Psoas muscle (tissue), 7 donors: ENCODE measurements at regions not wholly inside any gene's neighbourhood (a gene's known extent, or its start where the extent isn't known, plus 50 kb on each side); places are given as distances from the start of the nearest gene placed in this dataset.
A peak's percentile ranks its signal among the peaks of the same experiment; 100 is the strongest.

Experiments
- ATAC-seq, 4 donors: fragments of 200-7000 bp; cut with Tn5 transposase; one replicate each; pipeline ENCODE4 v1.9.1; 2020; ENCODE audit warnings: moderate library complexity in 3 of 4, mild to moderate bottlenecking in 2 of 4
- DNase-seq, 2 donors: peaks; one replicate each; pipeline ENCODE4 v3.0.0-alpha.2; 2020
- H3K27ac ChIP-seq: fragments of 200-600 bp; one replicate; pipeline ENCODE4 v1.8.0; 2022
- H3K27me3 ChIP-seq, 3 donors: fragments of 200-600 bp in 1 of 3; one replicate each; pipeline versions ENCODE4 v1.6.1 to v1.8.0; 2013 to 2022; ENCODE audit warnings: low read length in 2 of 3, mild to moderate bottlenecking in 2 of 3, moderate library complexity in 1 of 3; ENCODE audit not compliant: insufficient read depth in 3 of 3
- H3K36me3 ChIP-seq, 2 donors: fragments of 200-600 bp in 1 of 2; one replicate each; pipeline versions ENCODE4 v1.6.1 to v1.8.0; 2013 to 2022; ENCODE audit warnings: low read depth in 1 of 2, mild to moderate bottlenecking in 1 of 2, moderate library complexity in 1 of 2; ENCODE audit not compliant: insufficient read depth in 1 of 2
- H3K4me1 ChIP-seq: fragments of 200-600 bp; one replicate; pipeline ENCODE4 v1.8.0; 2022
- H3K4me3 ChIP-seq: fragments of 200-600 bp; one replicate; pipeline ENCODE4 v1.8.0; 2022; ENCODE audit warnings: mild to moderate bottlenecking
- H3K9me3 ChIP-seq: fragments of 200-600 bp; one replicate; pipeline ENCODE4 v1.8.0; 2022
- CTCF ChIP-seq: fragments of 200-600 bp; IDR thresholded peaks from one replicate; pipeline ENCODE4 v1.8.0; 2022; ENCODE audit warnings: antibody characterized with exemption
- WGBS, 3 donors: extraction: QIAGEN DNeasy Blood & Tissue Kit; methylation state at CpG; one replicate each; pipeline versions ENCODE4 v1.1.6 to v1.1.7; 2013; 5-methylcytosine and 5-hydroxymethylcytosine counted together
- intact Hi-C, 2 donors: fragments of 100-400 bp; cut with DNase I; formaldehyde crosslinking; loops; one replicate each; pipeline versions ENCODE4 v1.11.0 to v1.14.2; 2022
- donor health status: healthy with polysubstance abuse.
- donor health status: DM: no; HTN: no; CAD: no; lungs with moderate emphysema.
- donor health status: Bipolar disorder and iron deficiency.
- donor health status: healthy.
- donor health status: DM: yes; HTN: yes; CAD: no.
- donor health status: DM: no; HTN: no; CAD: no.
- donor health status: DM: yes; HTN: yes; CAD: no.

GRCh38 chr15:69574506-69574905 is 121.9 kb downstream of the RPLP1 start:
- H3K36me3 ChIP-seq, result no peaks in the 10 kb centered on the region
- WGBS, 3 donors, result 88 to 93% (median 93%) methylated on average over 5 of the region's 5 CpGs
- intact Hi-C loops, result loop anchor here in 1 of 2 donors (2.0 to 10.0 kb wide), 2 partner anchors 522 to 690 kb away; partner anchors contain the start of gene TLE3
- no peak overlapping the region for H3K4me3 ChIP-seq
- H3K9me3 ChIP-seq, result no peaks in the 10 kb centered on the region
- no peak for ATAC-seq
- H3K27me3 ChIP-seq, result peaks cover 0 to 3% (median 0%) of the 10 kb centered on the region in 3 donors
- DNase-seq, result no peak
- no peak overlapping the region for H3K27ac ChIP-seq
- H3K4me1 ChIP-seq, result no peaks in the 10 kb centered on the region
- no peak for TF ChIP-seq CTCF

- TF ChIP-seq CTCF, result no peak
- Histone ChIP-seq H3K4me3 (no peak overlapping the region), H3K27ac (no peak overlapping the region), H3K36me3 (no peaks in the 10 kb centered on the region), H3K4me1 (no peaks in the 10 kb centered on the region), H3K9me3 (no peaks in the 10 kb centered on the region), H3K27me3 (peaks cover 0 to 3% (median 0%) of the 10 kb centered on the region in 3 donors)
- 91 to 93% (median 92%) methylated on average over 6 of the region's 6 CpGs for WGBS, 3 donors
- DNase-seq (no peak), ATAC-seq (no peak)
- intact Hi-C loops, result loop anchor here (2.0 to 10.0 kb wide), 4 partner anchors 521 to 912 kb away; partner anchors contain the start of gene TLE3 (in 1 of the 2)
These were observed 122.8 kb downstream of the RPLP1 start for GRCh38 chr15:69575387-69575786.

- Histone ChIP-seq H3K9me3 (no peaks in the 10 kb centered on the region), H3K27ac (no peak overlapping the region), H3K36me3 (no peaks in the 10 kb centered on the region), H3K4me3 (no peak overlapping the region), H3K27me3 (peaks cover 0 to 3% (median 0%) of the 10 kb centered on the region in 3 donors), H3K4me1 (no peaks in the 10 kb centered on the region)
- whole genome bisulfite sequencing, 3 donors, result 39 to 49% (median 48%) methylated on average over 3 of the region's 3 CpGs
- peak; percentile 61 to 78 for DNase-seq
- intact Hi-C loops, result loop anchor here (2.0 to 10.0 kb wide), 4 partner anchors 689 to 913 kb away; no protein-coding TSS in a partner anchor
- peak; percentile 87 to 93 (median 92) for ATAC-seq
- peak; percentile 75 for TF ChIP-seq CTCF
These were observed 123.5 kb downstream of the RPLP1 start for GRCh38 chr15:69576035-69576526.

GRCh38 chr15:69576948-69577351 is 124.3 kb downstream of the RPLP1 start:
- DNase-seq, result no peak
- H3K4me1 ChIP-seq, result no peaks in the 10 kb centered on the region
- no peaks in the 10 kb centered on the region for H3K36me3 ChIP-seq
- H3K9me3 ChIP-seq, result no peaks in the 10 kb centered on the region
- TF ChIP-seq CTCF, result no peak
- no peak overlapping the region for H3K4me3 ChIP-seq
- 88 to 93% (median 93%) methylated on average over 3 to 4 of the region's 4 CpGs for WGBS, 3 donors
- intact Hi-C loops, result loop anchor here (2.0 to 10.0 kb wide), 4 partner anchors 688 to 912 kb away; no protein-coding TSS in a partner anchor
- H3K27ac ChIP-seq, result no peak overlapping the region
- H3K27me3 ChIP-seq, result peaks cover 0 to 3% (median 0%) of the 10 kb centered on the region in 3 donors
- ATAC-seq, result no peak

GRCh38 chr15:69577397-69577796 is 124.8 kb downstream of the RPLP1 start:
- intact Hi-C loops, result loop anchor here (2.0 to 10.0 kb wide), 4 partner anchors 687 to 911 kb away; no protein-coding TSS in a partner anchor
- WGBS, 3 donors, result 92 to 94% (median 94%) methylated on average over 7 of the region's 7 CpGs
- ATAC-seq (no peak), DNase-seq (no peak)
- Histone ChIP-seq H3K4me1 (no peaks in the 10 kb centered on the region), H3K4me3 (no peak overlapping the region), H3K9me3 (no peaks in the 10 kb centered on the region), H3K27me3 (peaks cover 0 to 3% (median 0%) of the 10 kb centered on the region in 3 donors), H3K27ac (no peak overlapping the region), H3K36me3 (no peaks in the 10 kb centered on the region)
- TF ChIP-seq CTCF, result no peak
